Lung (tissue), 11 donors: ENCODE measurements at regions not wholly inside any gene's neighbourhood (a gene's known extent, or its start where the extent isn't known, plus 50 kb on each side); places are given as distances from the start of the nearest gene placed in this dataset.

Experiments
- ATAC-seq: fragments of 200-7000 bp; cut with Tn5 transposase; one replicate; pipeline ENCODE4 v1.9.1; 2020; ENCODE audit warnings: moderate number of reproducible peaks; ENCODE audit not compliant: insufficient read depth, low FRiP score
- DNase-seq, 3 donors: peaks; one replicate each; pipeline ENCODE4 v3.0.0-alpha.2; 2013 to 2017
- H3K27ac ChIP-seq, 2 donors: one replicate each; pipeline ENCODE4 v1.5.1; 2013; ENCODE audit warnings: mild to moderate bottlenecking in 2 of 2, moderate library complexity in 2 of 2, control low read depth in 1 of 2, inconsistent platforms in 1 of 2, low read depth in 1 of 2, low read length in 1 of 2
- H3K27me3 ChIP-seq, 3 donors: one replicate each; pipeline ENCODE4 v1.5.1; 2013; ENCODE audit warnings: low read length in 2 of 3; ENCODE audit not compliant: control insufficient read depth in 3 of 3, insufficient read depth in 3 of 3
- H3K36me3 ChIP-seq, 4 donors: one replicate each; pipeline ENCODE4 v1.5.1; 2013; ENCODE audit warnings: low read length in 4 of 4, mild to moderate bottlenecking in 1 of 4, moderate library complexity in 1 of 4; ENCODE audit not compliant: control insufficient read depth in 4 of 4, insufficient read depth in 4 of 4
- H3K4me1 ChIP-seq, 5 donors: one replicate each; pipeline ENCODE4 v1.5.1; 2013; ENCODE audit warnings: low read length in 5 of 5, mild to moderate bottlenecking in 2 of 5, moderate library complexity in 1 of 5; ENCODE audit not compliant: control insufficient read depth in 5 of 5, insufficient read depth in 5 of 5
- H3K4me3 ChIP-seq: one replicate; pipeline ENCODE4 v1.5.1; 2013; ENCODE audit warnings: mild to moderate bottlenecking, control low read depth, moderate library complexity
- H3K9ac ChIP-seq, 2 donors: one replicate each; pipeline ENCODE4 v1.5.1; 2013; ENCODE audit warnings: low read length in 2 of 2, control low read depth in 1 of 2; ENCODE audit not compliant: insufficient read depth in 1 of 2
- H3K9me3 ChIP-seq, 4 donors: one replicate each; pipeline ENCODE4 v1.5.1; 2013; ENCODE audit warnings: low read length in 3 of 4, mild to moderate bottlenecking in 1 of 4, moderate library complexity in 1 of 4; ENCODE audit not compliant: control insufficient read depth in 4 of 4, insufficient read depth in 3 of 4
- WGBS, 2 donors: extraction: QIAGEN DNeasy Blood & Tissue Kit; methylation state at CpG; one replicate each; pipeline ENCODE4 v1.1.7; 2013; 5-methylcytosine and 5-hydroxymethylcytosine counted together
- TF ChIP-seq, protein P1 (sequence below): IDR thresholded peaks from 2 replicates; pipeline ENCODE4 v1.5.1; 2012; ENCODE audit warnings: mild to moderate bottlenecking; ENCODE audit errors: control extremely low read depth, extremely low read depth
- donor health status: control.
- donor health status: control.
- donor health status: Bipolar disorder and iron deficiency.
- donor health status: healthy.
- donor health status: DM: yes; HTN: yes; CAD: no.

GRCh38 chr16:56011808-56012481 is 136.8 kb upstream of the CES5A start:
- H3K27me3 ChIP-seq: no peaks in the 10 kb centered on the region
- H3K36me3 ChIP-seq: no peaks in the 10 kb centered on the region
- no peak overlapping the region for H3K4me3 ChIP-seq
- no peak for DNase-seq
- no peak overlapping the region for H3K27ac ChIP-seq
- H3K9ac ChIP-seq: no peak overlapping the region
- no peaks in the 10 kb centered on the region for H3K4me1 ChIP-seq
- ATAC-seq: no peak
- TF ChIP-seq, protein P1, sequence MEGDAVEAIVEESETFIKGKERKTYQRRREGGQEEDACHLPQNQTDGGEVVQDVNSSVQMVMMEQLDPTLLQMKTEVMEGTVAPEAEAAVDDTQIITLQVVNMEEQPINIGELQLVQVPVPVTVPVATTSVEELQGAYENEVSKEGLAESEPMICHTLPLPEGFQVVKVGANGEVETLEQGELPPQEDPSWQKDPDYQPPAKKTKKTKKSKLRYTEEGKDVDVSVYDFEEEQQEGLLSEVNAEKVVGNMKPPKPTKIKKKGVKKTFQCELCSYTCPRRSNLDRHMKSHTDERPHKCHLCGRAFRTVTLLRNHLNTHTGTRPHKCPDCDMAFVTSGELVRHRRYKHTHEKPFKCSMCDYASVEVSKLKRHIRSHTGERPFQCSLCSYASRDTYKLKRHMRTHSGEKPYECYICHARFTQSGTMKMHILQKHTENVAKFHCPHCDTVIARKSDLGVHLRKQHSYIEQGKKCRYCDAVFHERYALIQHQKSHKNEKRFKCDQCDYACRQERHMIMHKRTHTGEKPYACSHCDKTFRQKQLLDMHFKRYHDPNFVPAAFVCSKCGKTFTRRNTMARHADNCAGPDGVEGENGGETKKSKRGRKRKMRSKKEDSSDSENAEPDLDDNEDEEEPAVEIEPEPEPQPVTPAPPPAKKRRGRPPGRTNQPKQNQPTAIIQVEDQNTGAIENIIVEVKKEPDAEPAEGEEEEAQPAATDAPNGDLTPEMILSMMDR: no peak
- H3K9me3 ChIP-seq: no peaks in the 10 kb centered on the region
- WGBS, 2 donors: 41 to 57% methylated on average over 3 of the region's 3 CpGs

DNA sequence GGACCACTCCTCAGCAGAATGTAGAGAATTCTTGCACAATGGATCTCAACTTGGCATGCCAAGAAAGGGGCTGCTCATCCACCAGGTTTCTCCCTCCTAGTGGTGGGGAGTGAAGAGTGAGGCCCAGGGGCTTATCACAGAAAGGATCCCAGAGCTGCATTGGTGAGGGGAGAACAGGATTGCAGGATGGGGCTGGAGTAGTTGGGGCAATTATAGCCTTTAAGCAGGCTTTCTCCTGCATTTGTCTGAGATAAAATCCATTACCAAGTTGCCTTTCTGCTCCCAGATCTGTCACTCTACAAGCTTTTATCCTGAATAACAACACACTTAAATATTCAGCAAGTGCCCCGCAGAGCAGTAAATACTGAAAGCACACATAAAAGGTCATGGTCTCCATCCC is 130.8 kb upstream of the CES5A start:
- H3K36me3 ChIP-seq: no peaks in the 10 kb centered on the region
- no peaks in the 10 kb centered on the region for H3K4me1 ChIP-seq
- 58 to 65% methylated on average over 1 of the region's 1 CpG for WGBS, 2 donors
- H3K27me3 ChIP-seq: no peaks in the 10 kb centered on the region
- ATAC-seq (no peak), DNase-seq (no peak)
- TF ChIP-seq, protein P1: no peak
- H3K9me3 ChIP-seq: no peaks in the 10 kb centered on the region
- H3K27ac ChIP-seq: no peak overlapping the region
- H3K9ac ChIP-seq: no peak overlapping the region
- H3K4me3 ChIP-seq: no peak overlapping the region

- no peak for ATAC-seq
These were observed 124.5 kb upstream of the CES5A start for GRCh38 chr16:55999683-56000082.

More at GRCh38 chr16:55999683-56000082, 124.5 kb upstream of the CES5A start:
- H3K4me1 ChIP-seq: no peaks in the 10 kb centered on the region
- TF ChIP-seq, protein P1: no peak
- H3K27me3 ChIP-seq: no peaks in the 10 kb centered on the region
- H3K9me3 ChIP-seq: no peaks in the 10 kb centered on the region
- no peak overlapping the region for H3K4me3 ChIP-seq
- DNase-seq: no peak
- no peak overlapping the region for H3K27ac ChIP-seq
- H3K9ac ChIP-seq: no peak overlapping the region
- 37 to 59% methylated on average over 1 of the region's 1 CpG for WGBS, 2 donors
- no peaks in the 10 kb centered on the region for H3K36me3 ChIP-seq
